MCF 10A (cell line): ENCODE measurements at regions not wholly inside any gene's neighbourhood (a gene's known extent, or its start where the extent isn't known, plus 50 kb on each side); places are given as distances from the start of the nearest gene placed in this dataset.

Experiments used
- BruUV-seq: library from RNA; stranded (reverse); fragments of 400-500 nt; replicated peaks from 2 replicates; lab custom pipeline; 2021; lab: Mats Ljungman, UMichigan
- CTCF ChIA-PET: fragments of 300-600 bp; sonication (Branson Sonifier 250); formaldehyde crosslinking; extraction: SDS; loops from one replicate; lab custom pipeline; 2021; ENCODE audit warnings: antibody characterized with exemption, inconsistent platforms; lab: Yijun Ruan, JAX
- POLR2A ChIA-PET: fragments of 300-600, 350-650 bp; sonication (Branson Sonifier 250); formaldehyde crosslinking; extraction: SDS; loops from one replicate; lab custom pipeline; 2020; ENCODE audit warnings: antibody characterized with exemption, inconsistent platforms; lab: Yijun Ruan, JAX
- DNase-seq: peaks from one replicate; pipeline ENCODE4 v3.0.0-alpha.2; 2018; ENCODE audit not compliant: unreplicated experiment
- H3K27ac Mint-ChIP-seq: one replicate; pipeline ENCODE4 v1.8.0; 2022; ENCODE audit warnings: mild to moderate bottlenecking, low read depth, mixed read lengths; ENCODE audit not compliant: unreplicated experiment
- H3K27me3 Mint-ChIP-seq: one replicate; pipeline ENCODE4 v1.8.0; 2022; ENCODE audit warnings: mixed read lengths; ENCODE audit not compliant: insufficient read depth, unreplicated experiment
- H3K36me3 Mint-ChIP-seq: one replicate; pipeline ENCODE4 v1.8.0; 2022; ENCODE audit warnings: mild to moderate bottlenecking, moderate library complexity, mixed read lengths; ENCODE audit not compliant: insufficient read depth, unreplicated experiment
- H3K4me1 Mint-ChIP-seq: one replicate; pipeline ENCODE4 v1.8.0; 2022; ENCODE audit warnings: mixed read lengths; ENCODE audit not compliant: insufficient read depth, unreplicated experiment
- H3K4me3 Mint-ChIP-seq: one replicate; pipeline ENCODE4 v1.8.0; 2022; ENCODE audit warnings: mild to moderate bottlenecking, moderate library complexity, mixed read lengths; ENCODE audit not compliant: unreplicated experiment
- H3K9me3 Mint-ChIP-seq: one replicate; pipeline ENCODE4 v1.8.0; 2022; ENCODE audit warnings: mixed read lengths; ENCODE audit not compliant: unreplicated experiment
- intact Hi-C: fragments of 100-400 bp; cut with micrococcal nuclease; formaldehyde crosslinking; loops from 2 replicates; pipeline ENCODE4 v1.14.1; 2022
- TF ChIP-seq, protein P1 (sequence below): fragments of 200-600 bp; IDR thresholded peaks from one replicate; pipeline ENCODE4 v1.8.0; 2022; ENCODE audit warnings: antibody characterized with exemption, mild to moderate bottlenecking; ENCODE audit not compliant: unreplicated experiment

DNA sequence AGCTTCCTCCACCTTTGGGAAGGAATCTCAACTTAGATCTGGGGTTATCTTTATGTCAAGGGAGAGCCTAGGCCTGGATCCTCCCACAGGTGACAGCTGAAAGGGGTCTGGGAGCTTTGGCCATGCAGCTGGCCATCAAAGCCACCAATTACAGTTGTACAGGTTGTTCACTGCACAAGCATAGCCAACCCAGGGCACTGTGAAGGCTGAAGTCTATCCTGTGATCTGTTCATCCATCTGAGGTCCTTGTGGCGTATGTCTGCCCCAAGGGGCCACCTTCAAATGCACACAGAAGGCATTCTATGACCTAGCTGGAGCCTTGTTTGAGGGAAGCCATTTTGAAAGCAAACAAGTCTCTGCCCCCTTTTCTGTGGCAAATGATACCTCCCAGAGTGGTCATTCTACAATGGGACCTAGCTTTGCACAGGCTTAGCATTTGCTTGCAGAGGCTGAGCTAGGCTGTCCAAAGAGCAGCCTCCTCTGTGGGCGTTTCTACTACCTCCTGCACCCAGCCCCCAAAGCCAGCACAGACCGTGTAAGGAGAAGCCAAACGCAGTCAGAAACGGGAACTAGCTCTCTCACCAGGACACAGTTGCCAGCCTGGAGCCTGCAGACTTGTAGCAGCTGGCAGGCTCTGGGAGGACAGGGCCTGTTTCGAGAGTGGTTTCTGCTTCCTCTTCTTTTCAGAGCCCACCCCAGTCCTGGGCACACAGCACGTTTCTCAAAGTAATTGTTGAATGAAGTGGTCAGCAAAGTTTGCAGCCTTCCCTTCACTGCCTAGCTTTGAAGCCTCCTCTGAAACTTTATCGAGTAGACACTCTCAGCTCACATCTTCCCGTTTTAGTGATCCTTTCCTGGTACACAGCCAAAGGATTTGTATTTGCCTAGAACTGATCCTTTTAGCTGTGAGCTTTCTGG, 157.3 kb upstream of the SMAD3 start:
- peaks cover 4% of the 10 kb centered on the region for H3K9me3 Mint-ChIP-seq
- no peak overlapping the region for H3K27ac Mint-ChIP-seq

DNA sequence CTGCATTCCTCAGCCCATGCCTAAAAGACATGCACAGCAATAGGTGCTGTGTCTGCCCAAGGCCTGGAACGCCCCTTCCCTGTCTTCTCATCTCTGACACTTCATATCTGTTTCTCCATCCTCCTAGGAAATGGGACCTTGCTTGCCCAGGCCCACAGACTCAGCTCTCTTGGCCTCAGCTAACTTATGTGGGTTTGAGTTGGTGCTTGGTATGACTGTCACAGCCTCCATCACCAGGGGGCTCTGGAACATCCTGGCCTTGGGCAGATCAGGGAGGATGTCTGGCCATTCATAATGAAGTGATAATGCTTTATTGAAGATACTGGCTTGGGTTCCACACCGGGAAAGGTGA, 156.7 kb upstream of the SMAD3 start:
- H3K4me1 Mint-ChIP-seq = peaks cover 4% of the 10 kb centered on the region
- no peak for DNase-seq
- H3K27ac Mint-ChIP-seq = no peak overlapping the region
- no TSS peak for BruUV-seq
- ChIA-PET POLR2A (interaction anchor here (1.6 kb wide), 1 partner anchor 9 kb away, joined by 7 read pairs; no protein-coding TSS in a partner anchor), CTCF (interaction anchor here (0.7 to 1.1 kb wide), 2 partner anchors 10 to 14 kb away, joined by 3 to 4 read pairs; no protein-coding TSS in a partner anchor)
- intact Hi-C loops = no loop called here
- TF ChIP-seq, protein P1, sequence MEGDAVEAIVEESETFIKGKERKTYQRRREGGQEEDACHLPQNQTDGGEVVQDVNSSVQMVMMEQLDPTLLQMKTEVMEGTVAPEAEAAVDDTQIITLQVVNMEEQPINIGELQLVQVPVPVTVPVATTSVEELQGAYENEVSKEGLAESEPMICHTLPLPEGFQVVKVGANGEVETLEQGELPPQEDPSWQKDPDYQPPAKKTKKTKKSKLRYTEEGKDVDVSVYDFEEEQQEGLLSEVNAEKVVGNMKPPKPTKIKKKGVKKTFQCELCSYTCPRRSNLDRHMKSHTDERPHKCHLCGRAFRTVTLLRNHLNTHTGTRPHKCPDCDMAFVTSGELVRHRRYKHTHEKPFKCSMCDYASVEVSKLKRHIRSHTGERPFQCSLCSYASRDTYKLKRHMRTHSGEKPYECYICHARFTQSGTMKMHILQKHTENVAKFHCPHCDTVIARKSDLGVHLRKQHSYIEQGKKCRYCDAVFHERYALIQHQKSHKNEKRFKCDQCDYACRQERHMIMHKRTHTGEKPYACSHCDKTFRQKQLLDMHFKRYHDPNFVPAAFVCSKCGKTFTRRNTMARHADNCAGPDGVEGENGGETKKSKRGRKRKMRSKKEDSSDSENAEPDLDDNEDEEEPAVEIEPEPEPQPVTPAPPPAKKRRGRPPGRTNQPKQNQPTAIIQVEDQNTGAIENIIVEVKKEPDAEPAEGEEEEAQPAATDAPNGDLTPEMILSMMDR = no peak
- peaks cover 4% of the 10 kb centered on the region for H3K9me3 Mint-ChIP-seq
- H3K36me3 Mint-ChIP-seq = peaks cover 4% of the 10 kb centered on the region
- H3K4me3 Mint-ChIP-seq = no peak overlapping the region
- H3K27me3 Mint-ChIP-seq = no peaks in the 10 kb centered on the region

More for the DNA sequence above, 157.3 kb upstream of the SMAD3 start:
- Mint-ChIP-seq H3K27me3 (no peaks in the 10 kb centered on the region), H3K4me1 (peaks cover 6% of the 10 kb centered on the region), H3K36me3 (peaks cover 6% of the 10 kb centered on the region), H3K4me3 (no peak overlapping the region)
- POLR2A ChIA-PET = interaction anchor here (1.6 kb wide), 1 partner anchor 10 kb away, joined by 7 read pairs; no protein-coding TSS in a partner anchor
- CTCF ChIA-PET = interaction anchor here (0.6 to 1.1 kb wide), 4 partner anchors 9 to 874 kb away, joined by 3 to 4 read pairs (median 4); no protein-coding TSS in a partner anchor
- no peak for DNase-seq
- BruUV-seq = no TSS peak
- TF ChIP-seq, protein P1 = no peak
- intact Hi-C loops = no loop called here

DNA sequence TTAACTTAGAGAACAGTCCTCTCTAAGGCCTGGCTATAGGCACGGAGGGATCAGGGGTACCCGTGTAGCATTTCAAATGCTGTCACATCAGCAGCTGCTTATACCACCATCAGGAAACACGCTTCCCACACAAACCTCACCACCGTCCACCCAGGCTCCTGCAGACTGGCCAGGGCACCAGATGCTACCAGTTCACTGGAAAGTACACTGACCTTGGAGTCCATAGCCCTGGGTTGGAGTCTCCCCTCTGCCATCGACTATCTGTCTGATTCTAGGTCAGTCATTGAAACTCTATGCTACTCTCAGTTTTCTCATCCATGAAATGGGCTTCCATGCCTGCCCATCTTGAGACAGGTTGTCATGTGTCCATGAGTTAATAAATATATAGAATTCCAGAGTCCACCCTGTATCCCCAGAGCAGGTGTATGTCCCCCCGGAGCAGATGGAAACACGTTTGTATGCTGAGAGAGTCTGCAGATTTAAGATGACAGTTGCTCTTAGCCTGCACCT, 156.0 kb upstream of the SMAD3 start:
- POLR2A ChIA-PET = interaction anchor here (0.7 kb wide), 1 partner anchor 15 kb away, joined by 3 read pairs; no protein-coding TSS in a partner anchor

More for the DNA sequence above, 156.0 kb upstream of the SMAD3 start:
- Mint-ChIP-seq H3K4me1 (no peaks in the 10 kb centered on the region), H3K27ac (no peak overlapping the region), H3K36me3 (no peaks in the 10 kb centered on the region), H3K9me3 (peaks cover 4% of the 10 kb centered on the region), H3K27me3 (no peaks in the 10 kb centered on the region), H3K4me3 (no peak overlapping the region)
- intact Hi-C loops = no loop called here
- CTCF ChIA-PET = interaction anchor here (0.6 kb wide), 1 partner anchor 28 kb away, joined by 3 read pairs; no protein-coding TSS in a partner anchor
- BruUV-seq = no TSS peak
- TF ChIP-seq, protein P1 = no peak
- no peak for DNase-seq
